Lower leg skin (tissue), 3 donors: ENCODE measurements at regions not wholly inside any gene's neighbourhood (a gene's known extent, or its start where the extent isn't known, plus 50 kb on each side); places are given as distances from the start of the nearest gene placed in this dataset.

ENCODE experiments used
- CTCF ChIP-seq, 3 donors: fragments of 450-650 bp; IDR thresholded peaks; one replicate each; pipeline ENCODE4 v1.5.1; 2016; ENCODE audit warnings: antibody characterized with exemption in 3 of 3, mild to moderate bottlenecking in 3 of 3, moderate library complexity in 2 of 3
- POLR2A ChIP-seq, 2 donors: fragments of 450-650 bp; IDR thresholded peaks; one replicate each; pipeline ENCODE4 v1.6.1; 2016 to 2017; ENCODE audit warnings: antibody characterized with exemption in 2 of 2, mild to moderate bottlenecking in 1 of 2, moderate library complexity in 1 of 2

- TF ChIP-seq CTCF (IDR thresholded peaks at IDR 0.05) (no peak), POLR2A (IDR thresholded peaks at IDR 0.05) (no peak)
These were observed 155.4 kb upstream of the PDE3A start for GRCh38 chr12:20212658-20213555.
